Tibial artery (tissue), 4 donors: ENCODE measurements at regions not wholly inside any gene's neighbourhood (a gene's known extent, or its start where the extent isn't known, plus 50 kb on each side); places are given as distances from the start of the nearest gene placed in this dataset.

Experiments used
- DNase-seq, 2 donors: peaks; one replicate each; pipeline ENCODE4 v3.0.0-alpha.2; 2019
- H3K27ac ChIP-seq, 2 donors: fragments of 200-600 bp; sonication (generic) in 1 of 2; 1 replicate in 1 of 2; 2 replicates in 1 of 2; pipeline ENCODE4 v1.5.1; 2018 to 2019; ENCODE audit warnings: mild to moderate bottlenecking in 1 of 2
- H3K27me3 ChIP-seq, 2 donors: fragments of 200-600 bp; sonication (generic) in 1 of 2; one replicate each; pipeline versions ENCODE4 v1.5.1 to v1.6.0; 2016 to 2019
- H3K36me3 ChIP-seq, 3 donors: fragments of 200-600 bp; sonication (generic) in 2 of 3; one replicate each; pipeline ENCODE4 v1.5.1; 2016 to 2019; ENCODE audit warnings: mild to moderate bottlenecking in 2 of 3
- H3K4me1 ChIP-seq, 4 donors: fragments of 200-600 bp; sonication (generic) in 2 of 4; 1 replicate in 3 of 4; 2 replicates in 1 of 4; pipeline ENCODE4 v1.5.1; 2016 to 2019
- H3K4me3 ChIP-seq, 2 donors: fragments of 200-600 bp; sonication (generic) in 1 of 2; 1 replicate in 1 of 2; 2 replicates in 1 of 2; pipeline ENCODE4 v1.5.1; 2018 to 2019; ENCODE audit warnings: mild to moderate bottlenecking in 2 of 2
- H3K9me3 ChIP-seq, 3 donors: fragments of 200-600 bp; sonication (generic) in 1 of 3; one replicate each; pipeline ENCODE4 v1.5.1; 2016 to 2019
- CTCF ChIP-seq, 2 experiments: fragments of 200-600 bp in 1 of 2; fragments of 450-650 bp in 1 of 2; IDR thresholded peaks; one replicate each; pipeline ENCODE4 v1.5.1; 2017 to 2019; ENCODE audit warnings: antibody characterized with exemption in 2 of 2, mild to moderate bottlenecking in 1 of 2, moderate library complexity in 1 of 2
- intact Hi-C: fragments of 100-400 bp; cut with DNase I; formaldehyde crosslinking; loops from one replicate; pipeline ENCODE4 v1.15.0; 2023; ENCODE audit warnings: low total_unique reads

- H3K36me3 ChIP-seq, result no peaks in the 10 kb centered on the region
- no peak for TF ChIP-seq CTCF (IDR thresholded peaks at IDR 0.05)
- intact Hi-C loops, result no loop called here
- no peaks in the 10 kb centered on the region for H3K9me3 ChIP-seq
- no peak overlapping the region for H3K27ac ChIP-seq
- no peak overlapping the region for H3K4me3 ChIP-seq
- no peak for DNase-seq
- H3K27me3 ChIP-seq, result no peaks in the 10 kb centered on the region
- H3K4me1 ChIP-seq, result no peaks in the 10 kb centered on the region
These were observed 78.8 kb upstream of the TNFAIP3 start for GRCh38 chr6:137788248-137788647.

DNA sequence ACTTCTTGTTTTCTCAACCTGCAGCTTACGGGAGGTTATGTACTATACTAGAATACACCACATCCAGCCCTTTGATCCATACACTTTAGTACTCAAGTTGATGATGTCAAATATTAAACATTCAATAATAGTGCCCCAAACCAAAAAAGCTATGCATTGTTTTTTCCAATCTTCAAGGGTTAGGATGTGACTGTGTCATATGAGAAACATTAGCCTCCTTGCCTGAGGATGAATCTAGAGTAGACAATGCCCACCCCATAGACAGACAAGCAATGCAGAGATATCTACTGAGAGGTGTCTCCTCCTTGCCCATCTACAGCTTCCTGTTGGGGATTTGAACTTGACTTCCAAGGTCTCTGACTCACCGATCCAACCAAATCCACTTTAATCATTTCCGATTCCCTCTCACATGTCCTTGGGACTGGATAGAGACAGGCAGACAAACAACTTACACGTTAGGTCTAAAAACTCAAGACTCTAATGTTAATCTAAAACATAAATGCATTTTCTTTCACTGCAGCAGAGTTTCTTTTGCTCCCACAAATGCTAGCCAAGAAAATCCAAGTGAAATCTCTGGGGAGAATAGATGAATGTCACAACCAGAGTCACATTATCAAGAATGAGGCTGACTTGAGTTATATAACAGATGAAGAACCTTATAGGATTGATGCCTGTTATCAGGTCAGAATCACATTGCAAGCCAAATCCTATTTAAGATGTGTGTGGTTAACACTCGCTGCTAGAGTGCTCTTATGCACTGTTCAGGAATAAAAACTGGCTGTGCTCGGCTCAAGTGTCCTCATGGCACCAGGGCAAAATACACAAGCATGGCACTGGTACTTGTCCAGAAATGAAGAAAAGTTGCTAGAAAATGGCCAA lies 75.5 kb upstream of the TNFAIP3 start:
- Histone ChIP-seq H3K36me3 (no peaks in the 10 kb centered on the region), H3K27me3 (no peaks in the 10 kb centered on the region), H3K9me3 (no peaks in the 10 kb centered on the region), H3K27ac (no peak overlapping the region), H3K4me1 (no peaks in the 10 kb centered on the region), H3K4me3 (no peak overlapping the region)
- no peak for TF ChIP-seq CTCF (IDR thresholded peaks at IDR 0.05)
- intact Hi-C loops, result no loop called here
- no peak for DNase-seq

- no peak for DNase-seq
- H3K4me1 ChIP-seq, result no peaks in the 10 kb centered on the region
- H3K27ac ChIP-seq, result no peak overlapping the region
- no peak for TF ChIP-seq CTCF (IDR thresholded peaks at IDR 0.05)
- intact Hi-C loops, result no loop called here
- no peaks in the 10 kb centered on the region for H3K36me3 ChIP-seq
- no peaks in the 10 kb centered on the region for H3K9me3 ChIP-seq
- H3K4me3 ChIP-seq, result no peak overlapping the region
- H3K27me3 ChIP-seq, result no peaks in the 10 kb centered on the region
These were observed 74.7 kb upstream of the TNFAIP3 start for GRCh38 chr6:137792160-137793033.

GRCh38 chr6:137793805-137794515 lies 73.1 kb upstream of the TNFAIP3 start:
- Histone ChIP-seq H3K27me3 (no peaks in the 10 kb centered on the region), H3K4me3 (no peak overlapping the region), H3K36me3 (no peaks in the 10 kb centered on the region), H3K4me1 (no peaks in the 10 kb centered on the region), H3K27ac (no peak overlapping the region), H3K9me3 (no peaks in the 10 kb centered on the region)
- intact Hi-C loops, result no loop called here
- no peak for DNase-seq
- TF ChIP-seq CTCF (IDR thresholded peaks at IDR 0.05), result no peak

DNA sequence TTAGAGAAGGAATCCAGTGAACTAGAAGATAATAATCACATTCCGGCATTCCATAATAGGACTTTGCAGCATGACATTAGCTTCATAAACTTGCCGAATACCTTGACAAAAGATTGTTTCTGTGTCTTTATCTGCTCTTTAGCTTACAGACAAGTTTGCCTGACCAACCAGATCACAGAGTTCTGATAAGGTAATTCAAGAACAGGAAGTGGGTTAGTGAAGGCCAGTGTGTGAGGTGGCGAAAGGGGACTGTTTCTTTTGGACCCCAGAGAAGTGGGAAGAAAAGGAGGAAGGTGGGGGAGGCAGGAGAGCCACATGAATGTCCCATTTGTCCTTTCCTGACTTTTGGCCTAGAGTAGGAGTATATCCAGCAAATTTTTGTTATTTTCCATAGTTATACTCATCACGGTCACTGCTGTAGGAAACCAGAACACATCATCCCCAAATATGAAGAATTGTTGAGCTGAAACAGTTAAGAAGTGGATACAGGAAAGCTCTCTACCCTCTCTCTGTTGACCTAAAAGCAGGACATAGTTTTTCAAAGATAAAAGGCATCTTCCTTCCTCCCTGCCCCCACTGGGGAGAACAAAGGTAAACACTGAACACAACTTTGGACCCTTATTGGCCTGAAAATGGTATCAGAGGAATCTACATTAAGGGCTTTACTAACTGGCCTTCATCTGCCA lies 72.4 kb upstream of the TNFAIP3 start:
- no peak overlapping the region for H3K27ac ChIP-seq
- H3K9me3 ChIP-seq, result no peaks in the 10 kb centered on the region
- intact Hi-C loops, result no loop called here
- H3K4me1 ChIP-seq, result no peaks in the 10 kb centered on the region
- no peak overlapping the region for H3K4me3 ChIP-seq
- TF ChIP-seq CTCF (IDR thresholded peaks at IDR 0.05), result no peak
- H3K27me3 ChIP-seq, result no peaks in the 10 kb centered on the region
- DNase-seq, result no peak
- H3K36me3 ChIP-seq, result no peaks in the 10 kb centered on the region
